ENCODE measurements at regions not wholly inside any gene's neighbourhood (a gene's known extent, or its start where the extent isn't known, plus 50 kb on each side); places are given as distances from the start of the nearest gene placed in this dataset.

DNA sequence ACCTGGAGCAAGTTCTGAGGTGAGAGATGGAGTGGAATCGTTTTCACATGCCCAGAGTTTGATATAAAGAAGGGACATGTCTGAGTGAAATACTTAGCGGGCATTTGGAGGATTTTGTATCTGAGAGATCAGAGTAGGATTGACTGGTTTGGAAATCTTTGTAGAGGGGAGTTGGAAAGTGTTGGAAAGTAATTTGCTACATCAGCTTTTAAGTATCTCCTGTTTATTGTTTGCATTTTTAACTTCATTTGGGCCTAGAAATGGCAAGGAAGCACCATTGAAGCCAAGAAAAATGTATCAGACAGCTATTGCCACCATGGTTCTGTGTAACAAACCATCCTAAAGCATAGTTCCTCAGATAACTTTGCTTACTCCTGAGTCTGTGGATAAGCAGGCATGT lies 1015.1 kb upstream of the EEF2KMT start:
- TF ChIP-seq ZFP36 (IDR thresholded peaks at IDR 0.05; ENCODE audit: borderline replicate concordance, low read depth, low read length, partially characterized antibody) (no peak), SRSF4 (IDR thresholded peaks at IDR 0.05; ENCODE audit: low read depth, low read length, poor library complexity, severe bottlenecking) (no peak), NFYB (CRISPR knock-in tag; IDR thresholded peaks at IDR 0.05) (no peak), SIN3A (IDR thresholded peaks at IDR 0.05; ENCODE audit: borderline replicate concordance, low read depth, low read length) (no peak), TP53 (CRISPR knock-in tag; conservative IDR thresholded peaks at IDR 0.05) (no peak), ZSCAN21 (CRISPR knock-in tag; IDR thresholded peaks at IDR 0.05; ENCODE audit: borderline replicate concordance) (no peak), FIP1L1 (IDR thresholded peaks at IDR 0.05; ENCODE audit: borderline replicate concordance, insufficient read depth, low read depth, low read length) (no peak), ZNF558 (CRISPR knock-in tag; IDR thresholded peaks at IDR 0.05; ENCODE audit: borderline replicate concordance) (no peak), ZSCAN12 (CRISPR knock-in tag; IDR thresholded peaks at IDR 0.05) (no peak)
- TF ChIP-seq, protein P1, sequence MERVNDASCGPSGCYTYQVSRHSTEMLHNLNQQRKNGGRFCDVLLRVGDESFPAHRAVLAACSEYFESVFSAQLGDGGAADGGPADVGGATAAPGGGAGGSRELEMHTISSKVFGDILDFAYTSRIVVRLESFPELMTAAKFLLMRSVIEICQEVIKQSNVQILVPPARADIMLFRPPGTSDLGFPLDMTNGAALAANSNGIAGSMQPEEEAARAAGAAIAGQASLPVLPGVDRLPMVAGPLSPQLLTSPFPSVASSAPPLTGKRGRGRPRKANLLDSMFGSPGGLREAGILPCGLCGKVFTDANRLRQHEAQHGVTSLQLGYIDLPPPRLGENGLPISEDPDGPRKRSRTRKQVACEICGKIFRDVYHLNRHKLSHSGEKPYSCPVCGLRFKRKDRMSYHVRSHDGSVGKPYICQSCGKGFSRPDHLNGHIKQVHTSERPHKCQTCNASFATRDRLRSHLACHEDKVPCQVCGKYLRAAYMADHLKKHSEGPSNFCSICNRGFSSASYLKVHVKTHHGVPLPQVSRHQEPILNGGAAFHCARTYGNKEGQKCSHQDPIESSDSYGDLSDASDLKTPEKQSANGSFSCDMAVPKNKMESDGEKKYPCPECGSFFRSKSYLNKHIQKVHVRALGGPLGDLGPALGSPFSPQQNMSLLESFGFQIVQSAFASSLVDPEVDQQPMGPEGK (CRISPR knock-in tag; IDR thresholded peaks at IDR 0.05), result no peak

Data from HepG2 (cell line).